ENCODE measurements at regions not wholly inside any gene's neighbourhood (a gene's known extent, or its start where the extent isn't known, plus 50 kb on each side); places are given as distances from the start of the nearest gene placed in this dataset.
A peak's percentile ranks its signal among the peaks of the same experiment; 100 is the strongest.

- intact Hi-C loops (cut with DNase I) = no loop called here
- WGBS (ENCODE audit: insufficient coverage, low coverage, low lambda C conversion rate, missing lambda C conversion rate) = 52% methylated on average over 11 of the region's 11 CpGs
- peak; percentile 56 to 79 (median 70) for ATAC-seq
Measured at GRCh38 chr21:35932232-35932911, 128.0 kb downstream of the SETD4 start.

GRCh38 chr21:35929901-35930300 lies 130.4 kb downstream of the SETD4 start:
- 75% methylated on average over 6 of the region's 6 CpGs for WGBS (ENCODE audit: insufficient coverage, low coverage, low lambda C conversion rate, missing lambda C conversion rate)
- no peak for ATAC-seq
- TF ChIP-seq CTCF (IDR thresholded peaks at IDR 0.05) (no peak), POLR2A (IDR thresholded peaks at IDR 0.05) (no peak)
- Histone ChIP-seq H3K9me3 (no peaks in the 10 kb centered on the region), H3K27ac (no peak overlapping the region), H3K36me3 (no peaks in the 10 kb centered on the region), H3K4me3 (no peak overlapping the region), H3K4me1 (no peaks in the 10 kb centered on the region), H3K27me3 (no peaks in the 10 kb centered on the region)
- intact Hi-C loops (cut with DNase I) = no loop called here
- DNase-seq = no peak

More at GRCh38 chr21:35932232-35932911, 128.0 kb downstream of the SETD4 start:
- H3K27me3 ChIP-seq = no peaks in the 10 kb centered on the region
- no peak for DNase-seq
- no peak overlapping the region for H3K4me3 ChIP-seq
- H3K9me3 ChIP-seq = no peaks in the 10 kb centered on the region
- H3K4me1 ChIP-seq = no peaks in the 10 kb centered on the region
- no peak for TF ChIP-seq POLR2A (IDR thresholded peaks at IDR 0.05)
- TF ChIP-seq CTCF (IDR thresholded peaks at IDR 0.05) = no peak
- peak overlapping the region in 1 of 3 donors; percentile 39 for H3K27ac ChIP-seq
- no peaks in the 10 kb centered on the region for H3K36me3 ChIP-seq

DNA sequence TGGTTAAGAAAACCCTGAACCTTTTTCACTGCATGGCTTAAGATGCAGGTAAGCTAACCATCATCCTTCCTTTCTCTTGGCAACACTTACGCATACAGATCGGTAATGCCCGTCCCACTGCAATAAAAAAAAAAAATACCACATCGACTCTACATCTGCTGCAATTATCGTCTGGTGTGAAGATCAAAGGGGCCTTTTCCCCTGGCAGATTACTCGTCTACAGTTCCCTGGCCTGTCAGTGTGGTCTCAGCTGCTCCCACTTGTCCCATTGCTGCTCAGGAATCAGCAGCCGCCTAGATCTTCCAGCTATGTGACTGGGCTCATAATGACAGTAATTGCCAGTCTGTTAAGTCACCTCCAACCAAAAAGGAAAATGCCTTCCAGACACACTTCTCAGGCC lies 133.1 kb downstream of the SETD4 start:
- Histone ChIP-seq H3K27me3 (no peaks in the 10 kb centered on the region), H3K4me1 (no peaks in the 10 kb centered on the region), H3K27ac (no peak overlapping the region), H3K9me3 (no peaks in the 10 kb centered on the region), H3K4me3 (no peak overlapping the region), H3K36me3 (no peaks in the 10 kb centered on the region)
- intact Hi-C loops (cut with DNase I) = no loop called here
- DNase-seq = no peak
- no peak for TF ChIP-seq POLR2A (IDR thresholded peaks at IDR 0.05)
- ATAC-seq = no peak
- WGBS (ENCODE audit: insufficient coverage, low coverage, low lambda C conversion rate, missing lambda C conversion rate) = 78% methylated on average over 7 of the region's 7 CpGs

DNA sequence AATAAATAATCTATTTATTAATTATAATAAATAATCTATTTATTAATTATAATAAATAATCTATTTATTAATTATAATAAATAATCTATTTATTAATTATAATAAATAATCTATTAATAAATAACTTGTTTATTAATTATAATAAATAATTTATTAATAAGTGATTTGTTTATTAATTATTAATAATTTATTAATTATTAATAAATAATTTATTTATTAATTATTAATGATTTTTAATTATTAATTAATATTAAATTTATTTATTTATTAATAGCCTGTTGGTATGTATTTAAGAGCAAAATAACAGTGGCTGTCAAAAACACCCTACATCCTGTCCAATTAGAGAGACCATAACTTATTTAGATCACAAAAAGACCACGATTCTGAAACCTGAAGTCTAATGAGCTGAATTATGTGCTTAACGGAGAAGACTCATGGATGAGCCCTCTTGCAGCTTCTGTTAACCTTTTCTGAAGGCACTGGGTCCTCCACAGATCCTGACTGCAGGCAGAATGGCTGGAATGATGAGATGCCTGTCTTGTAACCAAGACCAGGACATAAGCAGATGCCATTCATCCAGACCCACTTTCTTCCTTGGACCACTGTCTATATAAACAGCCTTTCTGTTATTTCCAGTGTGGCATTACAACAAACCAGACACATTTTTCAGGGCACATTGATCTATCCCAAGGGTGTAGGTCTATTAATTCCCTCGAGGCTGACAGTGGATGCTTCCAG lies 134.2 kb downstream of the SETD4 start:
- 70% methylated on average over 3 of the region's 3 CpGs for WGBS (ENCODE audit: insufficient coverage, low coverage, low lambda C conversion rate, missing lambda C conversion rate)
- no peaks in the 10 kb centered on the region for H3K9me3 ChIP-seq
- no peak overlapping the region for H3K27ac ChIP-seq
- no peak for DNase-seq
- TF ChIP-seq CTCF (IDR thresholded peaks at IDR 0.05) (no peak), POLR2A (IDR thresholded peaks at IDR 0.05) (no peak)
- no peak overlapping the region for H3K4me3 ChIP-seq
- H3K4me1 ChIP-seq = no peaks in the 10 kb centered on the region
- intact Hi-C loops (cut with DNase I) = no loop called here
- no peaks in the 10 kb centered on the region for H3K27me3 ChIP-seq
- no peaks in the 10 kb centered on the region for H3K36me3 ChIP-seq
- no peak for ATAC-seq

- H3K27me3 ChIP-seq = no peaks in the 10 kb centered on the region
- no peak overlapping the region for H3K4me3 ChIP-seq
- ATAC-seq (no peak), DNase-seq (no peak)
- H3K9me3 ChIP-seq = no peaks in the 10 kb centered on the region
- 43% methylated on average over 6 of the region's 6 CpGs for WGBS (ENCODE audit: insufficient coverage, low coverage, low lambda C conversion rate, missing lambda C conversion rate)
- intact Hi-C loops (cut with DNase I) = no loop called here
- H3K27ac ChIP-seq = no peak overlapping the region
- H3K4me1 ChIP-seq = no peaks in the 10 kb centered on the region
- TF ChIP-seq POLR2A (IDR thresholded peaks at IDR 0.05) (no peak), CTCF (IDR thresholded peaks at IDR 0.05) (no peak)
- H3K36me3 ChIP-seq = no peaks in the 10 kb centered on the region
Measured at GRCh38 chr21:35925497-35925896, 134.8 kb downstream of the SETD4 start.
